ENCODE measurements at regions not wholly inside any gene's neighbourhood (a gene's known extent, or its start where the extent isn't known, plus 50 kb on each side); places are given as distances from the start of the nearest gene placed in this dataset.

DNA sequence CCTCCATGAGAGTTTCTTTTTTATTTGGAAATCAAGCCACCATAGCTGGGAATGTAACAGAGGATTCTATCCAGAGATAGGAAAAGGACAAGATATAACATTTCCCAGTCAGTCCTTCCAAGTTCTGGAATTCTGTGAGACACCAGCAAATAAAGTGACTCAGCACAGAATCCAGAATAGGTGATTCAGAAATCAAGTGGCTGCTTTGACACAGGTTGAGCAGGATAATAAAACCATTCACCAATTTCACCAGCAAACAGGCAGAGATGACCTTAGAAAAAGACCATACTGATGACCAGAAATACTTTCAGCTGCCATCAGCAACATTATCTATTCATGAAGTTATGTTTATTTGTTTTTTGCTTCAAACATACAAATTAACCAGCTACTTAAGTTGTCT is 491.5 kb upstream of the TUSC1 start:
- CTCF ChIA-PET: no interaction called here
- Histone ChIP-seq H3K9me2 (no peaks in the 10 kb centered on the region), H3F3A (replicated peaks; ENCODE audit: insufficient read depth) (peaks cover 10% of the 10 kb centered on the region), H3K4me3 (ENCODE audit: low read depth in 2 of 2, low read length in 1 of 2) (no peak overlapping the region), H3K36me3 (replicated peaks in 1 of 2; ENCODE audit: control insufficient read depth in 1 of 2, insufficient read depth in 2 of 2, low read length in 1 of 2) (no peaks in the 10 kb centered on the region), H3K79me2 (ENCODE audit: insufficient read depth) (no peaks in the 10 kb centered on the region), H3K4me2 (peak overlapping the region; percentile 32; the same call in 1 of the 2 replicates), H3K9me3 (no peaks in the 10 kb centered on the region), H2AFZ (ENCODE audit: low read depth) (peak overlapping the region; percentile 78; the same call in 1 of the 2 replicates), H3K9ac (peak overlapping the region; percentile 11; the same call in 1 of the 2 replicates), H3K4me1 (ENCODE audit: control insufficient read depth in 1 of 2, insufficient read depth in 2 of 2, low read depth in 1 of 2, low read length in 1 of 2) (peaks cover 0 to 12% of the 10 kb centered on the region in 2 experiments; a peak in 2 of 4 replicates), H4K20me1 (ENCODE audit: insufficient read depth) (no peaks in the 10 kb centered on the region), H3K27me3 (ENCODE audit: insufficient read depth) (no peaks in the 10 kb centered on the region), H3K27ac (ENCODE audit: low read depth in 2 of 2, low read length in 1 of 2) (peak overlapping the region; percentile 43 to 52; a peak in 3 of 4 replicates)
- no peak for DNase-seq
- TF ChIP-seq TCF12 (IDR thresholded peaks at IDR 0.05) (no peak), FOSL2 (IDR thresholded peaks at IDR 0.05; ENCODE audit: borderline replicate concordance, low read depth) (0 out of 2 replicates have a peak, but pooled peaks have one; percentile 55)
- POLR2A ChIA-PET: no interaction called here

GRCh38 chr9:26166537-26166936 is 488.3 kb upstream of the TUSC1 start:
- no peaks in the 10 kb centered on the region for H3K36me3 ChIP-seq (replicated peaks in 1 of 2; ENCODE audit: control insufficient read depth in 1 of 2, insufficient read depth in 2 of 2, low read length in 1 of 2)
- no peaks in the 10 kb centered on the region for H3K9me2 ChIP-seq
- H3K9ac ChIP-seq: no peak overlapping the region
- ChIA-PET POLR2A (no interaction called here), CTCF (no interaction called here)
- H3F3A ChIP-seq (replicated peaks; ENCODE audit: insufficient read depth): peaks cover 14% of the 10 kb centered on the region
- no peaks in the 10 kb centered on the region for H4K20me1 ChIP-seq (ENCODE audit: insufficient read depth)
- H3K4me3 ChIP-seq (ENCODE audit: low read depth in 2 of 2, low read length in 1 of 2): no peak overlapping the region
- H3K27me3 ChIP-seq (ENCODE audit: insufficient read depth): no peaks in the 10 kb centered on the region
- no peak overlapping the region for H2AFZ ChIP-seq (ENCODE audit: low read depth)
- H3K4me2 ChIP-seq: no peak overlapping the region
- H3K4me1 ChIP-seq (ENCODE audit: control insufficient read depth in 1 of 2, insufficient read depth in 2 of 2, low read depth in 1 of 2, low read length in 1 of 2): peaks cover 0 to 12% of the 10 kb centered on the region in 2 experiments; a peak in 2 of 4 replicates
- H3K27ac ChIP-seq (ENCODE audit: low read depth in 2 of 2, low read length in 1 of 2): no peak overlapping the region
- no peak for DNase-seq
- TF ChIP-seq NRF1 (IDR thresholded peaks at IDR 0.05; ENCODE audit: low read depth, low read length) (no peak), JUND (IDR thresholded peaks at IDR 0.05) (no peak), GATA2 (CRISPR knock-in tag; IDR thresholded peaks at IDR 0.05) (no peak), FOXM1 (IDR thresholded peaks at IDR 0.05; ENCODE audit: low read depth) (no peak), GABPA (IDR thresholded peaks at IDR 0.05; ENCODE audit: low read depth) (no peak)
- H3K79me2 ChIP-seq (ENCODE audit: insufficient read depth): no peaks in the 10 kb centered on the region
- no peaks in the 10 kb centered on the region for H3K9me3 ChIP-seq

GRCh38 chr9:26165426-26165825 is 487.2 kb upstream of the TUSC1 start:
- 87% methylated on average over 3 of the region's 3 CpGs for WGBS (ENCODE audit: low lambda C conversion rate)
- H3K79me2 ChIP-seq (ENCODE audit: insufficient read depth): no peaks in the 10 kb centered on the region
- H3K4me1 ChIP-seq (ENCODE audit: control insufficient read depth in 1 of 2, insufficient read depth in 2 of 2, low read depth in 1 of 2, low read length in 1 of 2): peaks cover under 1 to 10% of the 10 kb centered on the region in 2 experiments; a peak in 2 of 4 replicates
- no peak overlapping the region for H3K27ac ChIP-seq (ENCODE audit: low read depth in 2 of 2, low read length in 1 of 2)
- CTCF ChIA-PET: no interaction called here
- no peaks in the 10 kb centered on the region for H3K27me3 ChIP-seq (ENCODE audit: insufficient read depth)
- H3K4me2 ChIP-seq: no peak overlapping the region
- no peak overlapping the region for H3K9ac ChIP-seq
- H2AFZ ChIP-seq (ENCODE audit: low read depth): no peak overlapping the region
- H3K36me3 ChIP-seq (replicated peaks in 1 of 2; ENCODE audit: control insufficient read depth in 1 of 2, insufficient read depth in 2 of 2, low read length in 1 of 2): no peaks in the 10 kb centered on the region
- no peak for DNase-seq
- H3K4me3 ChIP-seq (ENCODE audit: low read depth in 2 of 2, low read length in 1 of 2): no peak overlapping the region
- H3F3A ChIP-seq (replicated peaks; ENCODE audit: insufficient read depth): peaks cover 14% of the 10 kb centered on the region
- TF ChIP-seq RAD21 (IDR thresholded peaks at IDR 0.05; ENCODE audit: low read length) (no peak), YY1 (IDR thresholded peaks at IDR 0.05; ENCODE audit: low read depth) (no peak)
- no peaks in the 10 kb centered on the region for H3K9me2 ChIP-seq
- POLR2A ChIA-PET: no interaction called here
- no peaks in the 10 kb centered on the region for H4K20me1 ChIP-seq (ENCODE audit: insufficient read depth)
- H3K9me3 ChIP-seq: no peaks in the 10 kb centered on the region

DNA sequence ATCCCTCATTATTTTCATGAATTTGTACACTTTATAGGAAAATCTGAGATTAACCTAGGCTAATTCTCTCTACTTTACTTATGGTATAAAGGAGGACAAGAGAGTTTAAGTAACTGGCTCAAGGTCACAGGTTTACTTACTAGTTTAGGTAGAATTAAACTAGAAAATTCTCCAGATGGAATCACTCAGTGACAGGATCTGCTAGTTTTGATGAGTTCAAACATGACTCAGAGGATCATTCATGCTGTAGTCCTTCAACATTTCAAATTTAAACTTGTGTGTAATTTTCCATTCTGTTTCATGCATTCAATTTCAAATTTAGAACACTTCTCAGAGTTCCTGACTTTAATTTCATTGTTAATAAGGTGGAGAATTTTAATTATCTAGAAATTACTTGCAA is 485.7 kb upstream of the TUSC1 start:
- H3K4me2 ChIP-seq: no peak overlapping the region
- ChIA-PET CTCF (no interaction called here), POLR2A (no interaction called here)
- H2AFZ ChIP-seq (ENCODE audit: low read depth): peak overlapping the region; percentile 65; the same call in 1 of the 2 replicates
- H4K20me1 ChIP-seq (ENCODE audit: insufficient read depth): no peaks in the 10 kb centered on the region
- H3K36me3 ChIP-seq (replicated peaks in 1 of 2; ENCODE audit: control insufficient read depth in 1 of 2, insufficient read depth in 2 of 2, low read length in 1 of 2): no peaks in the 10 kb centered on the region
- no peaks in the 10 kb centered on the region for H3K9me2 ChIP-seq
- TF ChIP-seq TCF12 (IDR thresholded peaks at IDR 0.05): peak; percentile 58
- TF ChIP-seq USF2 (IDR thresholded peaks at IDR 0.05; ENCODE audit: borderline replicate concordance, low read depth, low read length): no peak
- TF ChIP-seq SIN3A (IDR thresholded peaks at IDR 0.05; ENCODE audit: borderline replicate concordance, low read depth, low read length): no peak
- no peak for TF ChIP-seq CHD2 (IDR thresholded peaks at IDR 0.05; ENCODE audit: low read length, partially characterized antibody)
- TF ChIP-seq TEAD4 (IDR thresholded peaks at IDR 0.05; ENCODE audit: borderline replicate concordance, insufficient read depth): no peak
- TF ChIP-seq POLR2AphosphoS5 (IDR thresholded peaks at IDR 0.05; ENCODE audit: low read depth, low read length): no peak
- TF ChIP-seq, protein P1, sequence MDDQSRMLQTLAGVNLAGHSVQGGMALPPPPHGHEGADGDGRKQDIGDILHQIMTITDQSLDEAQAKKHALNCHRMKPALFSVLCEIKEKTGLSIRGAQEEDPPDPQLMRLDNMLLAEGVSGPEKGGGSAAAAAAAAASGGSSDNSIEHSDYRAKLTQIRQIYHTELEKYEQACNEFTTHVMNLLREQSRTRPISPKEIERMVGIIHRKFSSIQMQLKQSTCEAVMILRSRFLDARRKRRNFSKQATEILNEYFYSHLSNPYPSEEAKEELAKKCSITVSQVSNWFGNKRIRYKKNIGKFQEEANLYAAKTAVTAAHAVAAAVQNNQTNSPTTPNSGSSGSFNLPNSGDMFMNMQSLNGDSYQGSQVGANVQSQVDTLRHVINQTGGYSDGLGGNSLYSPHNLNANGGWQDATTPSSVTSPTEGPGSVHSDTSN (IDR thresholded peaks at IDR 0.05): peak; percentile 68
- TF ChIP-seq FOSL2 (IDR thresholded peaks at IDR 0.05; ENCODE audit: borderline replicate concordance, low read depth): peak; percentile 41; the same call in 1 of the 2 replicates
- H3K4me1 ChIP-seq (ENCODE audit: control insufficient read depth in 1 of 2, insufficient read depth in 2 of 2, low read depth in 1 of 2, low read length in 1 of 2): peaks cover 0 to 10% of the 10 kb centered on the region in 2 experiments; a peak in 2 of 4 replicates
- H3K9ac ChIP-seq: no peak overlapping the region
- no peak overlapping the region for H3K4me3 ChIP-seq (ENCODE audit: low read depth in 2 of 2, low read length in 1 of 2)
- H3K27me3 ChIP-seq (ENCODE audit: insufficient read depth): no peaks in the 10 kb centered on the region
- no peaks in the 10 kb centered on the region for H3K79me2 ChIP-seq (ENCODE audit: insufficient read depth)
- DNase-seq: no peak
- H3K27ac ChIP-seq (ENCODE audit: low read depth in 2 of 2, low read length in 1 of 2): peak overlapping the region in 1 of 2 experiments; percentile 40; a peak in 3 of 4 replicates
- no peaks in the 10 kb centered on the region for H3K9me3 ChIP-seq
- peaks cover 13% of the 10 kb centered on the region for H3F3A ChIP-seq (replicated peaks; ENCODE audit: insufficient read depth)

Data from SK-N-SH (cell line).